IgD-negative memory B cell (primary cell): ENCODE measurements at regions not wholly inside any gene's neighbourhood (a gene's known extent, or its start where the extent isn't known, plus 50 kb on each side); places are given as distances from the start of the nearest gene placed in this dataset.

Experiments used
- H3K27ac Mint-ChIP-seq, 3 donors: one replicate each; pipeline ENCODE4 v1.8.0; 2020 to 2022; ENCODE audit warnings: mild to moderate bottlenecking in 3 of 3, mixed read lengths in 3 of 3, moderate library complexity in 1 of 3
- H3K27me3 Mint-ChIP-seq: one replicate; pipeline ENCODE4 v1.8.0; 2021; ENCODE audit warnings: mixed read lengths
- H3K36me3 Mint-ChIP-seq: one replicate; pipeline ENCODE4 v1.8.0; 2020; ENCODE audit warnings: mild to moderate bottlenecking, mixed read lengths
- H3K4me1 Mint-ChIP-seq, 3 donors: one replicate each; pipeline ENCODE4 v1.8.0; 2020 to 2022; ENCODE audit warnings: mixed read lengths in 3 of 3, mild to moderate bottlenecking in 1 of 3
- H3K4me3 Mint-ChIP-seq, 4 donors: one replicate each; pipeline ENCODE4 v1.8.0; 2020 to 2022; ENCODE audit warnings: mild to moderate bottlenecking in 4 of 4, mixed read lengths in 4 of 4, moderate library complexity in 3 of 4
- H3K9me3 Mint-ChIP-seq, 3 donors: one replicate each; pipeline ENCODE4 v1.8.0; 2020 to 2021; ENCODE audit warnings: mixed read lengths in 3 of 3, mild to moderate bottlenecking in 1 of 3

GRCh38 chr10:4191354-4191753, 406.3 kb upstream of the KLF6 start:
- Mint-ChIP-seq H3K9me3 (peaks cover 0 to 3% (median 0%) of the 10 kb centered on the region in 3 donors), H3K4me1 (peaks cover 0 to 2% (median 0%) of the 10 kb centered on the region in 3 donors), H3K27me3 (no peaks in the 10 kb centered on the region), H3K27ac (no peak overlapping the region), H3K4me3 (no peak overlapping the region), H3K36me3 (no peaks in the 10 kb centered on the region)

- Mint-ChIP-seq H3K9me3 (peaks cover 0 to 3% (median 0%) of the 10 kb centered on the region in 3 donors), H3K36me3 (no peaks in the 10 kb centered on the region)
Observed at GRCh38 chr10:4190876-4191275, 405.9 kb upstream of the KLF6 start.

GRCh38 chr10:4189281-4189680, 404.3 kb upstream of the KLF6 start:
- peaks cover 0 to 2% (median 0%) of the 10 kb centered on the region in 3 donors for H3K4me1 Mint-ChIP-seq

More at GRCh38 chr10:4190876-4191275, 405.9 kb upstream of the KLF6 start:
- Mint-ChIP-seq H3K4me1 (peaks cover 0 to 2% (median 0%) of the 10 kb centered on the region in 3 donors), H3K27ac (no peak overlapping the region), H3K27me3 (no peaks in the 10 kb centered on the region), H3K4me3 (no peak overlapping the region)

GRCh38 chr10:4188406-4188805, 403.4 kb upstream of the KLF6 start:
- peaks cover 0 to 2% (median 0%) of the 10 kb centered on the region in 3 donors for H3K4me1 Mint-ChIP-seq
- H3K4me3 Mint-ChIP-seq: no peak overlapping the region
- H3K27ac Mint-ChIP-seq: no peak overlapping the region

More at GRCh38 chr10:4189281-4189680, 404.3 kb upstream of the KLF6 start:
- Mint-ChIP-seq H3K4me3 (no peak overlapping the region), H3K36me3 (no peaks in the 10 kb centered on the region), H3K27ac (no peak overlapping the region), H3K27me3 (no peaks in the 10 kb centered on the region), H3K9me3 (peaks cover 0 to 5% (median 0%) of the 10 kb centered on the region in 3 donors)

GRCh38 chr10:4186849-4187540, 402.0 kb upstream of the KLF6 start:
- H3K4me1 Mint-ChIP-seq: peaks cover under 1 to 3% (median 1%) of the 10 kb centered on the region in 3 donors
- H3K27ac Mint-ChIP-seq: no peak overlapping the region
- no peak overlapping the region for H3K4me3 Mint-ChIP-seq
- no peaks in the 10 kb centered on the region for H3K36me3 Mint-ChIP-seq
- no peaks in the 10 kb centered on the region for H3K27me3 Mint-ChIP-seq
- peaks cover 0 to 5% (median 0%) of the 10 kb centered on the region in 3 donors for H3K9me3 Mint-ChIP-seq

More at GRCh38 chr10:4188406-4188805, 403.4 kb upstream of the KLF6 start:
- no peaks in the 10 kb centered on the region for H3K36me3 Mint-ChIP-seq
- H3K27me3 Mint-ChIP-seq: no peaks in the 10 kb centered on the region
- peaks cover 0 to 5% (median 0%) of the 10 kb centered on the region in 3 donors for H3K9me3 Mint-ChIP-seq

GRCh38 chr10:4183761-4184261, 398.8 kb upstream of the KLF6 start:
- Mint-ChIP-seq H3K9me3 (peaks cover 0 to 2% (median 0%) of the 10 kb centered on the region in 3 donors), H3K36me3 (no peaks in the 10 kb centered on the region), H3K4me1 (peaks cover 8 to 11% (median 11%) of the 10 kb centered on the region in 3 donors), H3K27ac (no peak overlapping the region), H3K27me3 (no peaks in the 10 kb centered on the region), H3K4me3 (no peak overlapping the region)

GRCh38 chr10:4181621-4182049, 396.6 kb upstream of the KLF6 start:
- Mint-ChIP-seq H3K27ac (no peak overlapping the region), H3K4me1 (peaks cover 11 to 13% (median 11%) of the 10 kb centered on the region in 3 donors), H3K9me3 (peaks cover 0 to 2% (median 0%) of the 10 kb centered on the region in 3 donors), H3K27me3 (no peaks in the 10 kb centered on the region), H3K36me3 (no peaks in the 10 kb centered on the region), H3K4me3 (peak overlapping the region in 1 of 4 donors; percentile 6)

GRCh38 chr10:4181081-4181480, 396.1 kb upstream of the KLF6 start:
- Mint-ChIP-seq H3K27ac (no peak overlapping the region), H3K36me3 (no peaks in the 10 kb centered on the region), H3K27me3 (no peaks in the 10 kb centered on the region), H3K4me1 (peaks cover 13 to 16% (median 15%) of the 10 kb centered on the region in 3 donors), H3K4me3 (no peak overlapping the region), H3K9me3 (peaks cover 0 to 2% (median 0%) of the 10 kb centered on the region in 3 donors)

- H3K27me3 Mint-ChIP-seq: no peaks in the 10 kb centered on the region
- H3K4me1 Mint-ChIP-seq: peaks cover 18 to 22% (median 22%) of the 10 kb centered on the region in 3 donors
- H3K9me3 Mint-ChIP-seq: peaks cover 0 to 3% (median 3%) of the 10 kb centered on the region in 3 donors
- no peak overlapping the region for H3K27ac Mint-ChIP-seq
- H3K36me3 Mint-ChIP-seq: no peaks in the 10 kb centered on the region
- no peak overlapping the region for H3K4me3 Mint-ChIP-seq
Observed at GRCh38 chr10:4177791-4178190, 392.8 kb upstream of the KLF6 start.

- Mint-ChIP-seq H3K36me3 (no peaks in the 10 kb centered on the region), H3K9me3 (peaks cover 0 to 5% (median 3%) of the 10 kb centered on the region in 3 donors), H3K4me3 (peak overlapping the region in 2 of 4 donors; percentile 46 to 86), H3K4me1 (peaks cover 14 to 18% (median 17%) of the 10 kb centered on the region in 3 donors), H3K27ac (no peak overlapping the region), H3K27me3 (no peaks in the 10 kb centered on the region)
Observed at GRCh38 chr10:4176500-4177281, 391.7 kb upstream of the KLF6 start.

GRCh38 chr10:4174197-4174596, 389.2 kb upstream of the KLF6 start:
- Mint-ChIP-seq H3K36me3 (no peaks in the 10 kb centered on the region), H3K27ac (no peak overlapping the region), H3K9me3 (peaks cover 0 to 7% (median 3%) of the 10 kb centered on the region in 3 donors)

GRCh38 chr10:4170633-4171314, 385.8 kb upstream of the KLF6 start:
- Mint-ChIP-seq H3K27me3 (no peaks in the 10 kb centered on the region), H3K36me3 (no peaks in the 10 kb centered on the region), H3K4me1 (peaks cover 2 to 12% (median 5%) of the 10 kb centered on the region in 3 donors), H3K4me3 (peak overlapping the region in 1 of 4 donors; percentile 59), H3K9me3 (peaks cover 0 to 7% (median 4%) of the 10 kb centered on the region in 3 donors), H3K27ac (no peak overlapping the region)

More at GRCh38 chr10:4174197-4174596, 389.2 kb upstream of the KLF6 start:
- Mint-ChIP-seq H3K4me3 (peak overlapping the region in 2 of 4 donors; percentile 23 to 41), H3K4me1 (peaks cover 11 to 19% (median 11%) of the 10 kb centered on the region in 3 donors), H3K27me3 (no peaks in the 10 kb centered on the region)

GRCh38 chr10:4170181-4170580, 385.2 kb upstream of the KLF6 start:
- H3K4me3 Mint-ChIP-seq: no peak overlapping the region
- no peaks in the 10 kb centered on the region for H3K27me3 Mint-ChIP-seq
- H3K9me3 Mint-ChIP-seq: peaks cover 0 to 7% (median 4%) of the 10 kb centered on the region in 3 donors
- no peak overlapping the region for H3K27ac Mint-ChIP-seq
- no peaks in the 10 kb centered on the region for H3K36me3 Mint-ChIP-seq
- peaks cover 2 to 9% (median 2%) of the 10 kb centered on the region in 3 donors for H3K4me1 Mint-ChIP-seq

- Mint-ChIP-seq H3K36me3 (no peaks in the 10 kb centered on the region), H3K4me3 (no peak overlapping the region), H3K27me3 (no peaks in the 10 kb centered on the region), H3K4me1 (peaks cover 0 to 9% (median 3%) of the 10 kb centered on the region in 3 donors), H3K27ac (no peak overlapping the region), H3K9me3 (peaks cover 0 to 5% (median 4%) of the 10 kb centered on the region in 3 donors)
Observed at GRCh38 chr10:4169448-4169847, 384.4 kb upstream of the KLF6 start.
